GM12873 (cell line): ENCODE measurements at regions not wholly inside any gene's neighbourhood (a gene's known extent, or its start where the extent isn't known, plus 50 kb on each side); places are given as distances from the start of the nearest gene placed in this dataset.

Experiments
- CTCF ChIP-seq: IDR thresholded peaks from 2 replicates; pipeline ENCODE4 v1.5.1; 2012; ENCODE audit warnings: low read depth, mild to moderate bottlenecking, moderate library complexity, low read length, control low read depth; ENCODE audit not compliant: insufficient read depth; ENCODE audit errors: missing control alignments

GRCh38 chr3:102699819-102700140 lies 265.0 kb downstream of the ZPLD1 start:
- TF ChIP-seq CTCF, result no peak

- TF ChIP-seq CTCF, result no peak
Observed at GRCh38 chr3:102712896-102713295, 278.1 kb downstream of the ZPLD1 start.

- no peak for TF ChIP-seq CTCF
Observed at GRCh38 chr3:102714567-102714966, 279.8 kb downstream of the ZPLD1 start.

DNA sequence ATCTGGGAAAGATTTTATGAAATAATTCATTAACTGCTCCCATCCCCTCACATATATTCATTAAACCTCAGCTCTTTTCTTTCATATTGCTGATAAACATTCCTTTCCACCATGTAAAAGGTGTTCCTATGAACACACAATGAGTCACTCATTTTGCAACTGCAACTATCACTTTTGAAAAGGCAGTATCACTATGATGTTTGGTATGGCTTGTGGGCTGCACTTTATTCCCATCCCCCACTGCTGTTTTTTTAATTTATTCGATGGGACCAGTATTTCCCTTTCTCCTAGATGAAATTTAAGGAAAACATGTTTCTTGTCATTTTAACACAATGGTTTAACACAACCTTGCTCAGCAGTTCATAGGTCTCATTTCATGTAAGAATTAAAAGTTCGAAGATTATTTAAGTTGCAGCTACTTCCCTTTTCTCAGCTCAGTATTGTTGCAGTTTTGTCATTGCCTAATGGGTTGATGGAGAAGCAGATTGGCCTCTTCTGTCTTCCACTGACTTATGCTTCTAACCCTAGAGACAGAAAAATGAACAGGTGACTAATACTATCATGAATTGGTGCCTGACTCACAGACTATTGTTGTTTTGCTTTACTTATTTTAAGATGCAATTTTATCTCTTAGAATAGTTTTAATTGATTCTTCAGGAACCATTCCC lies 280.3 kb downstream of the ZPLD1 start:
- no peak for TF ChIP-seq CTCF

DNA sequence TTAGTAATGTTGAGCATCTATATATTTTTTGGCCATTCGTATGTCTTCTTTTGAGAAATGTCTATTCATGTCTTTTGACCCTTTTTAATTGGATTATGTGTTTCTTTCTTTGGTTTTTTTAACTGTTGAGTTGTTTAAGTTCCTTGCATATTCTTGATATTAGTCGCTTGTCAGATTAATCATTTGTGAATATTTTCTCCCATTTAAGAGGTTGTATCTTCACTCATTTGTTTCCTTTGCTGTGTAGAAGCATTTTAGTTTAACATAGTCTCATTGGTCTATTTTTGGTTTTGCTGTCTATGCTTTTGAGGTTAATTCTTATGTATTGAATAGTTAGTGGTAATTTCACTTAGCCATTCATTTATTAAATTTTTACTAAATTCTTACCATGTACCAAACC lies 283.8 kb downstream of the ZPLD1 start:
- TF ChIP-seq CTCF, result no peak

DNA sequence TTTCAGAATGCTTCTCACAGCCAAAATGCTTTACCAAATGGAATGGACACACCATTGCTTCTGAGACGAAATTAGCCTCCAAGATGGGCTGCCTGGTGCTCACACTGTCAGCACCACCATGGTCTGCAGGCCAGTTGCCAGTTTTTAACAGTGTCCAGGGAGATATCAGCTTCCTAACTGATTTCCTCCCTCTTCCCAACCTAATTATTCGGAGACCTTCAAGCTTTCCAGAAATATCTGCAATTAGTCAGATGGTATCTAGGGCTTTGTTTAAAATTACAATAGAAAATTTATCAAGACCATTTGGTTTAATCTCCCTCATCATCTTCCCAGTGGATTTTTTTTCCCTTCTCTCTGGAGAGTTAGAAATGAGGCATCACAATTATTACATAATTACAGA lies 287.5 kb downstream of the ZPLD1 start:
- no peak for TF ChIP-seq CTCF

DNA sequence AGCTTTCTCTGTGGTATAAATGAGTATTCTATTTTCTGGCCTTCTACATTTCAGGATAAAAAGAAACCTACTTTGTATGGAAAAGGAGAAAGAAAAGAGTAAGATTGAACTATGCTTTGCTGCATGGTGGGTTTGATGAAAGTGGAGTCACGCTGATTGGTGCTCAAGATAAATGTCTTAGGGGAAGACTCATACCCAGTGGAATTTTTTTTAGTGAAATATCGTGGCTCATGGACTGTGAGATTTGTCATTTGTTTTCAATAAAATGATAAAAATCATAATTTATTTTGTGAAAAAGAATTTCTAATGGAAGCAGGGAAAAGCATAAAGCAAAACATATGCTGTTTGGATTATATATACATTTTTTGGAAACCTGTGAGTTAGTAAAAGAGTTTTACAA lies 292.5 kb downstream of the ZPLD1 start:
- no peak for TF ChIP-seq CTCF
